Body of pancreas (tissue), 4 donors: ENCODE measurements at regions not wholly inside any gene's neighbourhood (a gene's known extent, or its start where the extent isn't known, plus 50 kb on each side); places are given as distances from the start of the nearest gene placed in this dataset.
"Not testable (repeated sequence)": the region's sequence is repeated elsewhere in the genome, so short reads cannot be mapped to it uniquely, and the experiment has no call there.

Source experiments
- POLR2A ChIP-seq, 3 donors: fragments of 450-650 bp; IDR thresholded peaks; one replicate each; pipeline ENCODE4 v1.6.1; 2016; ENCODE audit warnings: antibody characterized with exemption in 3 of 3, mild to moderate bottlenecking in 2 of 3
- TF ChIP-seq, protein P1 (sequence below), 7 experiments: fragments of 450-650 bp in 4 of 7; fragments of 200-600 bp in 3 of 7; sonication (generic) in 3 of 7; IDR thresholded peaks; one replicate each; pipeline ENCODE4 v1.5.1; 2016 to 2019; ENCODE audit warnings: antibody characterized with exemption in 7 of 7

DNA sequence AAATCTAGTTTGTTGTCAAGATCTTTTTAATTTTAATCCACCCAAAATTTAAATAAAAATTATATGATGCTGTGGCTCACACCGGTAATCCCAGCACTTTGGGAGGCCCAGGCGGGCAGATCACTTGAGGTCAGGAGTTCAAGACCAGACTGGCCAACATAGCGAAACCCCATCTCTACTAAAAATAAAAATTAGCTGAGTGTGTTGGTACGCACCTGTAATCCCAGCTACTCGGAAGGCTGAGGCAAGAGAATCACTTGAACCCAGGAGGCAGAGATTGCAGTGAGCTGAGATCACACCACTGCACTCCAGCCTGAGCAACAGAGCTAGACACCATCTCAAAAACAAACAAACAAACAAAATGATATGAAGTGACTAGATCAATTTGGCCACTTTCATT, 253.0 kb upstream of the MGMT start:
- TF ChIP-seq, protein P1, sequence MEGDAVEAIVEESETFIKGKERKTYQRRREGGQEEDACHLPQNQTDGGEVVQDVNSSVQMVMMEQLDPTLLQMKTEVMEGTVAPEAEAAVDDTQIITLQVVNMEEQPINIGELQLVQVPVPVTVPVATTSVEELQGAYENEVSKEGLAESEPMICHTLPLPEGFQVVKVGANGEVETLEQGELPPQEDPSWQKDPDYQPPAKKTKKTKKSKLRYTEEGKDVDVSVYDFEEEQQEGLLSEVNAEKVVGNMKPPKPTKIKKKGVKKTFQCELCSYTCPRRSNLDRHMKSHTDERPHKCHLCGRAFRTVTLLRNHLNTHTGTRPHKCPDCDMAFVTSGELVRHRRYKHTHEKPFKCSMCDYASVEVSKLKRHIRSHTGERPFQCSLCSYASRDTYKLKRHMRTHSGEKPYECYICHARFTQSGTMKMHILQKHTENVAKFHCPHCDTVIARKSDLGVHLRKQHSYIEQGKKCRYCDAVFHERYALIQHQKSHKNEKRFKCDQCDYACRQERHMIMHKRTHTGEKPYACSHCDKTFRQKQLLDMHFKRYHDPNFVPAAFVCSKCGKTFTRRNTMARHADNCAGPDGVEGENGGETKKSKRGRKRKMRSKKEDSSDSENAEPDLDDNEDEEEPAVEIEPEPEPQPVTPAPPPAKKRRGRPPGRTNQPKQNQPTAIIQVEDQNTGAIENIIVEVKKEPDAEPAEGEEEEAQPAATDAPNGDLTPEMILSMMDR (IDR thresholded peaks at IDR 0.05): not testable (repeated sequence)
- TF ChIP-seq POLR2A (IDR thresholded peaks at IDR 0.05): not testable (repeated sequence)
